HL-60 (cell line): ENCODE measurements at regions not wholly inside any gene's neighbourhood (a gene's known extent, or its start where the extent isn't known, plus 50 kb on each side); places are given as distances from the start of the nearest gene placed in this dataset.

Source experiments
- DNase-seq, 2 experiments: peaks; one replicate each; pipeline ENCODE4 v3.0.0-alpha.2; 2010 to 2020; ENCODE audit warnings: low read depth in 1 of 2, low spot score in 1 of 2
- H3K27ac ChIP-seq: fragments of 250-450 bp; sonication (Bioruptor Pico); replicated peaks from 2 replicates; pipeline ENCODE4 v1.5.1; 2020; ENCODE audit warnings: mild to moderate bottlenecking, moderate library complexity
- H3K27me3 ChIP-seq: fragments of 250-450 bp; sonication (Bioruptor Pico); 2 replicates; pipeline ENCODE4 v1.5.1; 2021; ENCODE audit warnings: mild to moderate bottlenecking, moderate library complexity; ENCODE audit not compliant: insufficient read depth, poor library complexity, severe bottlenecking
- H3K4me3 ChIP-seq: replicated peaks from 2 replicates; pipeline ENCODE4 v1.5.1; 2011; ENCODE audit warnings: mild to moderate bottlenecking, control low read depth, low read length; ENCODE audit not compliant: insufficient read depth
- GABPA ChIP-seq: IDR thresholded peaks from 2 replicates; pipeline ENCODE4 v1.6.1; 2012; ENCODE audit warnings: low read depth
- POLR2AphosphoS5 ChIP-seq: IDR thresholded peaks from 2 replicates; pipeline ENCODE4 v1.6.1; 2012; ENCODE audit warnings: low read depth
- SPI1 ChIP-seq: IDR thresholded peaks from 2 replicates; pipeline ENCODE4 v1.6.1; 2012; ENCODE audit warnings: low read depth, mild to moderate bottlenecking, borderline replicate concordance
- TF ChIP-seq, protein P1 (sequence below): IDR thresholded peaks from one replicate; pipeline ENCODE4 v1.5.1; 2011; ENCODE audit warnings: low read length, control low read depth, inconsistent platforms; ENCODE audit not compliant: insufficient read depth
- TF ChIP-seq, protein P2 (sequence below): IDR thresholded peaks from 2 replicates; pipeline ENCODE4 v1.6.1; 2012; ENCODE audit warnings: low read depth; ENCODE audit not compliant: insufficient replicate concordance

- no peak for DNase-seq
- no peak for TF ChIP-seq SPI1
- TF ChIP-seq, protein P1, sequence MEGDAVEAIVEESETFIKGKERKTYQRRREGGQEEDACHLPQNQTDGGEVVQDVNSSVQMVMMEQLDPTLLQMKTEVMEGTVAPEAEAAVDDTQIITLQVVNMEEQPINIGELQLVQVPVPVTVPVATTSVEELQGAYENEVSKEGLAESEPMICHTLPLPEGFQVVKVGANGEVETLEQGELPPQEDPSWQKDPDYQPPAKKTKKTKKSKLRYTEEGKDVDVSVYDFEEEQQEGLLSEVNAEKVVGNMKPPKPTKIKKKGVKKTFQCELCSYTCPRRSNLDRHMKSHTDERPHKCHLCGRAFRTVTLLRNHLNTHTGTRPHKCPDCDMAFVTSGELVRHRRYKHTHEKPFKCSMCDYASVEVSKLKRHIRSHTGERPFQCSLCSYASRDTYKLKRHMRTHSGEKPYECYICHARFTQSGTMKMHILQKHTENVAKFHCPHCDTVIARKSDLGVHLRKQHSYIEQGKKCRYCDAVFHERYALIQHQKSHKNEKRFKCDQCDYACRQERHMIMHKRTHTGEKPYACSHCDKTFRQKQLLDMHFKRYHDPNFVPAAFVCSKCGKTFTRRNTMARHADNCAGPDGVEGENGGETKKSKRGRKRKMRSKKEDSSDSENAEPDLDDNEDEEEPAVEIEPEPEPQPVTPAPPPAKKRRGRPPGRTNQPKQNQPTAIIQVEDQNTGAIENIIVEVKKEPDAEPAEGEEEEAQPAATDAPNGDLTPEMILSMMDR = no peak
- TF ChIP-seq GABPA = no peak
- no peak for TF ChIP-seq POLR2AphosphoS5
- TF ChIP-seq, protein P2, sequence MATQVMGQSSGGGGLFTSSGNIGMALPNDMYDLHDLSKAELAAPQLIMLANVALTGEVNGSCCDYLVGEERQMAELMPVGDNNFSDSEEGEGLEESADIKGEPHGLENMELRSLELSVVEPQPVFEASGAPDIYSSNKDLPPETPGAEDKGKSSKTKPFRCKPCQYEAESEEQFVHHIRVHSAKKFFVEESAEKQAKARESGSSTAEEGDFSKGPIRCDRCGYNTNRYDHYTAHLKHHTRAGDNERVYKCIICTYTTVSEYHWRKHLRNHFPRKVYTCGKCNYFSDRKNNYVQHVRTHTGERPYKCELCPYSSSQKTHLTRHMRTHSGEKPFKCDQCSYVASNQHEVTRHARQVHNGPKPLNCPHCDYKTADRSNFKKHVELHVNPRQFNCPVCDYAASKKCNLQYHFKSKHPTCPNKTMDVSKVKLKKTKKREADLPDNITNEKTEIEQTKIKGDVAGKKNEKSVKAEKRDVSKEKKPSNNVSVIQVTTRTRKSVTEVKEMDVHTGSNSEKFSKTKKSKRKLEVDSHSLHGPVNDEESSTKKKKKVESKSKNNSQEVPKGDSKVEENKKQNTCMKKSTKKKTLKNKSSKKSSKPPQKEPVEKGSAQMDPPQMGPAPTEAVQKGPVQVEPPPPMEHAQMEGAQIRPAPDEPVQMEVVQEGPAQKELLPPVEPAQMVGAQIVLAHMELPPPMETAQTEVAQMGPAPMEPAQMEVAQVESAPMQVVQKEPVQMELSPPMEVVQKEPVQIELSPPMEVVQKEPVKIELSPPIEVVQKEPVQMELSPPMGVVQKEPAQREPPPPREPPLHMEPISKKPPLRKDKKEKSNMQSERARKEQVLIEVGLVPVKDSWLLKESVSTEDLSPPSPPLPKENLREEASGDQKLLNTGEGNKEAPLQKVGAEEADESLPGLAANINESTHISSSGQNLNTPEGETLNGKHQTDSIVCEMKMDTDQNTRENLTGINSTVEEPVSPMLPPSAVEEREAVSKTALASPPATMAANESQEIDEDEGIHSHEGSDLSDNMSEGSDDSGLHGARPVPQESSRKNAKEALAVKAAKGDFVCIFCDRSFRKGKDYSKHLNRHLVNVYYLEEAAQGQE = no peak
- H3K27ac ChIP-seq = no peak overlapping the region
- no peaks in the 10 kb centered on the region for H3K27me3 ChIP-seq
- H3K4me3 ChIP-seq = no peak overlapping the region
These were observed 345.2 kb downstream of the USP25 start for GRCh38 chr21:16074950-16075489.

DNA sequence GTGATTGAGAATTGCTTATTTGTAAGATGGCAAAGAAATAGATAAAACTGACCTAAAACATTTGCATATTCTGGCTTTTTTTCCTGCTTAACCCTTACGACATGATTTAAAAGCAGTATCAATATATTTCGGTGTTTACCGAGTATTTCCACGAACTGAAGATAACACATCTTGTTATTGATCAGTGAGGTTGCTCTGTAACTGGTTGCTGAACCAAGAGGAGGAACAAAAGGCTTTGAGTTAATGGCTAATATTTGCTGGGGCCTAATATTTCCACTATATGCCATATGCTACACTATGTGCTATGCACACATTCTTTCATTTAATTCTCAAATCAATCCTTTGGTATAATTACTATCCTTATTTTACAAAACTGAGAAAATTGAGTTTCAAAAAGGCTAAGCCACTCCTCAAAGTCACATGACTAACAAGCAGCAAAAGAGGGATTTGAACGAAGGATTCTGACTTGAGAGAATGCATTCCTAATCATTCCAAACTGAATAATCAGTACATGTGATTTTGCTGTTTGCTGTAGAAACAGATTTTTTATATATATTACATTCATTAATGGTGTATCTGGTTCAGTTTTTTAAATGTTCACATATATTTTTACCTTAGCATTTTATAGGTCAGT lies 346.0 kb downstream of the USP25 start:
- Histone ChIP-seq H3K27ac (no peak overlapping the region), H3K4me3 (no peak overlapping the region), H3K27me3 (no peaks in the 10 kb centered on the region)
- TF ChIP-seq SPI1 = no peak
- TF ChIP-seq, protein P1 = no peak
- no peak for TF ChIP-seq GABPA
- TF ChIP-seq, protein P2 = no peak
- no peak for TF ChIP-seq POLR2AphosphoS5
- DNase-seq = no peak

DNA sequence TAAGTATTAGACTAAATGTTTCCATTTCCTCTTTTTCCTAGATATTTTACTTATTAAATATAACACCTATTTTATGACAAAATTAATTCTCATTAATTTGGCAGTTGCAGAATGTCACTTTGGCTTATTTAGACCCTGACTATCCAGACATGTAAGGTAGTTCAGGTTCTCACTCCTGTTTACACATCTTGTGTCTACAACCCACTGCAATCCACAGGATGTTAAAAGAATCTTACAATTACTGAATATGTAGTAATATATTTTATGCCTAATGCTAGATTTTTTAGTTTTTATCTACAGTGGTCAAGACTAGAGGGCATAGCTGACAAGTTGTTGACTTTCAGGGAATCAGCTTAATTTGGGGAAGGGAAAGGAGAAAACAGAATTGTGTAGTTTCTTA lies 346.7 kb downstream of the USP25 start:
- TF ChIP-seq POLR2AphosphoS5 = no peak
- TF ChIP-seq, protein P1 = no peak
- TF ChIP-seq, protein P2 = no peak
- TF ChIP-seq SPI1 = no peak
- no peak for TF ChIP-seq GABPA
- DNase-seq = no peak
- no peak overlapping the region for H3K4me3 ChIP-seq
- no peak overlapping the region for H3K27ac ChIP-seq
- no peaks in the 10 kb centered on the region for H3K27me3 ChIP-seq
